ENCODE measurements at regions not wholly inside any gene's neighbourhood (a gene's known extent, or its start where the extent isn't known, plus 50 kb on each side); places are given as distances from the start of the nearest gene placed in this dataset.
A peak's percentile ranks its signal among the peaks of the same experiment; 100 is the strongest.

DNA sequence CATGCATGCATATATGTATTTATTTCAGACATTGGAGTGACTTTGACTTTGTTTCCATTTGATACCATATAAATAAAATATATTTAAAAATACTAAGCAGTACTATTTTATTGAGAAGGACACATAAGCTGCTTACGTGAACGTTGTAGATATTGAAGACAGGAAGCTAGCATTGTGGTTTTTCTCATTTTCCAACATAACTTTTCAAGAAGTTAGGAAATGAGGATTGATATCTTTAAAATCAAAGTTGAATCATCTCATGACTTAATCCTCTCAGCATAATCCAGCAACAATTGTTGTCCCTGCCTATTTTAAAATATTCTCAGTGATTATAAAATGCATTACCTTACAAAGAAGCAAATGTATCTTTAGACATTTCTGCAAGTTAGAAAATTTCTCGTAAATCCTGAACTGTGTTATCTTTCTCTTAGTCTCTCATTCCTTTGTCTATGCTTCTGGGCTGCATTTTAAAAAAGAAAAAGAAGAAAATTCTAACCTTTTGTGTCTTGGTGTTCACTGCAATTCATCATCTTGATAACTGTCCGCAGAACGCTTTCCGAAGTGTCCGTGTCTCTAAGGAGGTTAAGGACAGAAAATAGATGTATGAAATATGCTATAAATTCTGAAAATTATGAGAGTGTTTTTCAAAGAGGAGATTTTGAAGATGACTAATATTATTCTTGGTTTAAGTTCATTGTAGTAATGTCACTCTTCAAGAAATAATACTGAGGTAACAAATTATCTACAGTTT lies 1089.9 kb upstream of the CDH6 start:
- H3K9me3 ChIP-seq (ENCODE audit: low read depth): no peaks in the 10 kb centered on the region
- TF ChIP-seq, protein P1, sequence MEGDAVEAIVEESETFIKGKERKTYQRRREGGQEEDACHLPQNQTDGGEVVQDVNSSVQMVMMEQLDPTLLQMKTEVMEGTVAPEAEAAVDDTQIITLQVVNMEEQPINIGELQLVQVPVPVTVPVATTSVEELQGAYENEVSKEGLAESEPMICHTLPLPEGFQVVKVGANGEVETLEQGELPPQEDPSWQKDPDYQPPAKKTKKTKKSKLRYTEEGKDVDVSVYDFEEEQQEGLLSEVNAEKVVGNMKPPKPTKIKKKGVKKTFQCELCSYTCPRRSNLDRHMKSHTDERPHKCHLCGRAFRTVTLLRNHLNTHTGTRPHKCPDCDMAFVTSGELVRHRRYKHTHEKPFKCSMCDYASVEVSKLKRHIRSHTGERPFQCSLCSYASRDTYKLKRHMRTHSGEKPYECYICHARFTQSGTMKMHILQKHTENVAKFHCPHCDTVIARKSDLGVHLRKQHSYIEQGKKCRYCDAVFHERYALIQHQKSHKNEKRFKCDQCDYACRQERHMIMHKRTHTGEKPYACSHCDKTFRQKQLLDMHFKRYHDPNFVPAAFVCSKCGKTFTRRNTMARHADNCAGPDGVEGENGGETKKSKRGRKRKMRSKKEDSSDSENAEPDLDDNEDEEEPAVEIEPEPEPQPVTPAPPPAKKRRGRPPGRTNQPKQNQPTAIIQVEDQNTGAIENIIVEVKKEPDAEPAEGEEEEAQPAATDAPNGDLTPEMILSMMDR (IDR thresholded peaks at IDR 0.05; ENCODE audit: low read depth, low read length): no peak
- H3K4me1 ChIP-seq (ENCODE audit: low read depth): no peaks in the 10 kb centered on the region
- H3K27ac ChIP-seq: no peak overlapping the region
- no peak for DNase-seq (ENCODE audit: low read depth in 1 of 2, low spot score in 1 of 2)
- no peaks in the 10 kb centered on the region for H3K27me3 ChIP-seq
- H3K4me3 ChIP-seq: no peak overlapping the region
- no peaks in the 10 kb centered on the region for H3K36me3 ChIP-seq

DNA sequence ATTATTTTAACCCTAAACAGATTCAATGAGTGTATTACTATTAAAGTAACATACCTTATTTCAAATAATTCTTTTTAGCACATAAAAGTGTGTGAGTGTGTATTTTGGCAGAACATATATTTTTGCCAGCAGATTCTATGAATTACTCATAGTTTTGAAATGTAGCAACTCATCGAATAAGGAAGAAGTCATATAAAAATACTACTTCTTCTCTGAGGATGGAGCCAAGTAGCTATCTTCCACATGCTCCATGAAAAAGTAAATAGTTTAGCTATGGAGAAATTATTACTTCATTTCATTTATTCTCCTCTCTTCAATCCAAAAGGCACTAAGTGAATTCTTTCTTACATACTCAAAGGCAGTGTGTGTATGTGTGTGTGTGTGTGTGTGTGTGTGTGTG lies 1090.4 kb upstream of the CDH6 start:
- DNase-seq (ENCODE audit: low read depth in 1 of 2, low spot score in 1 of 2): peak in 1 of 2 donors; percentile 61
- H3K27ac ChIP-seq: no peak overlapping the region
- no peaks in the 10 kb centered on the region for H3K36me3 ChIP-seq
- TF ChIP-seq, protein P1 (IDR thresholded peaks at IDR 0.05; ENCODE audit: low read depth, low read length): no peak
- no peaks in the 10 kb centered on the region for H3K9me3 ChIP-seq (ENCODE audit: low read depth)
- H3K27me3 ChIP-seq: no peaks in the 10 kb centered on the region
- no peak overlapping the region for H3K4me3 ChIP-seq
- H3K4me1 ChIP-seq (ENCODE audit: low read depth): no peaks in the 10 kb centered on the region

DNA sequence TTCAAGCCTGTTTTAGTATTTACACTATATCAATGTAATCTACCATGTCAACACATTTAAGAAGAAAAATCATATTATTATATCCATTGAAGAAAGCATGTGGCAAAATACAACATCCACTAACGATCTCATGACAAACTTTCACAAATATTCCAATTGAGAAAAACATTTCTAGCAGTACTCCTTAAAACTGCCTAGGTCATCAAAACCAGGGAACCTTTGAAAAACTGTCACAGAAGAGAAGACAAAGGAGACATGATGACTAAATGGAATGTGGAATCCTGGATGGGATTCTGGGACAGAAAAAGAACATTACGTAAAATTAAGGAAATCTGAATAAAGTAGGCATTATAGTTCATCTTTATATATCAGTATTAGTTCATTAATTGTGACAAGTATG lies 1091.3 kb upstream of the CDH6 start:
- TF ChIP-seq, protein P1 (IDR thresholded peaks at IDR 0.05; ENCODE audit: low read depth, low read length): no peak
- Histone ChIP-seq H3K36me3 (no peaks in the 10 kb centered on the region), H3K27me3 (no peaks in the 10 kb centered on the region), H3K27ac (no peak overlapping the region), H3K4me3 (no peak overlapping the region), H3K9me3 (ENCODE audit: low read depth) (no peaks in the 10 kb centered on the region), H3K4me1 (ENCODE audit: low read depth) (no peaks in the 10 kb centered on the region)
- no peak for DNase-seq (ENCODE audit: low read depth in 1 of 2, low spot score in 1 of 2)

DNA sequence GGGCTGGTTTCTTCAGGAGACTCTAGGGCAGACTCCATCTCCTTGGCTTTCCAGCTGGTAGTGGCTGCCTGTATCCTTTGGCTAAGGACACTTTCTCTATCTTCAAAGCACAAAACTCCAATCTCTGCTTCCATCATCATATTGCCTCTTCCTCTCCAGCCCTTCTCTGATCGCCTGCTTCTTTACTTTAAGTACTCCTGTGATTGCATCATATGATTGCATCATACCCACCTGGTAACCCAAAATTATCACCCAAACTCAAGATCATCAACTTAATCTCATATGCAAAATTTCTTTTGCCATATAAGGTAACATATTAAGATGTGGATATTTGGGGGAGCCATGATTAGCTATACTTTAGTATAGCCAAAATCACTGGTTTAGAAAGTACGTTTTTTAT lies 1092.6 kb upstream of the CDH6 start:
- no peaks in the 10 kb centered on the region for H3K9me3 ChIP-seq (ENCODE audit: low read depth)
- H3K4me3 ChIP-seq: no peak overlapping the region
- TF ChIP-seq, protein P1 (IDR thresholded peaks at IDR 0.05; ENCODE audit: low read depth, low read length): no peak
- DNase-seq (ENCODE audit: low read depth in 1 of 2, low spot score in 1 of 2): no peak
- no peaks in the 10 kb centered on the region for H3K27me3 ChIP-seq
- no peak overlapping the region for H3K27ac ChIP-seq
- no peaks in the 10 kb centered on the region for H3K36me3 ChIP-seq
- no peaks in the 10 kb centered on the region for H3K4me1 ChIP-seq (ENCODE audit: low read depth)

DNA sequence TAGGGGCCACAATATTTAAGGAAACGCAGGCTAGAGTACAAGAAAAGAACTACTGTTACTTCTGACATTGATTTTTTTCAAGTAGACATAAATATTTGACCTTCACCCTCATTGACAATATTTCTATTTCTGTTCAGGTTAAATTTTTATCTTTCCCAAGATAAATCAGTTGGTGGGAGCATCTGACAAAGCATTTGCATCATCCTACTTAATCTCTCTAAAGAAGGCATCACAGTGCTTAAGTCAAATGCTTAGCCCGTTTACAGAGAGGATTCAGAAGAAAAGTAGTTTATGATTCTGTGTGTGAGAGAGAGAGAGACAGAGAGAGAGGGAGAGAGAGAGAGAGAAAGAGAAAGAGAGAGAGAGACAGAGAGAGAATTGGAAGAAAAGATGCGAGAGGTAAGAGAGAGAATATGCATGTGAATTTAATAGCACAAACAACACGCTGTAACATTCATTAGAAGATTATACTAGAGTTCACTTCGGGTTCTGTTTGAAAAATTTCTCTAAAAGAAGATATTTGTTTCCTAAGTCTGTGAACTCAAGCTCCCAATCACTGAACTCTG lies 1093.3 kb upstream of the CDH6 start:
- no peaks in the 10 kb centered on the region for H3K36me3 ChIP-seq
- no peaks in the 10 kb centered on the region for H3K4me1 ChIP-seq (ENCODE audit: low read depth)
- no peak for DNase-seq (ENCODE audit: low read depth in 1 of 2, low spot score in 1 of 2)
- no peak overlapping the region for H3K27ac ChIP-seq
- no peaks in the 10 kb centered on the region for H3K27me3 ChIP-seq
- TF ChIP-seq, protein P1 (IDR thresholded peaks at IDR 0.05; ENCODE audit: low read depth, low read length): no peak
- H3K9me3 ChIP-seq (ENCODE audit: low read depth): no peaks in the 10 kb centered on the region
- H3K4me3 ChIP-seq: no peak overlapping the region

All from cardiac muscle cell (in vitro differentiated cells and primary cell).